K562 (cell line): ENCODE measurements at regions not wholly inside any gene's neighbourhood (a gene's known extent, or its start where the extent isn't known, plus 50 kb on each side); places are given as distances from the start of the nearest gene placed in this dataset.

Source experiments
- ATAC-seq: fragments of 200-7000 bp; cut with Tn5 transposase; 3 replicates; pipeline ENCODE4 v1.9.1; 2020; ENCODE audit warnings: moderate library complexity
- BruUV-seq: library from RNA; stranded (reverse); fragments of 400-500 nt; replicated peaks from 2 replicates; lab custom pipeline; 2021; lab: Mats Ljungman, UMichigan
- CTCF ChIA-PET: fragments of 300-600 bp; formaldehyde crosslinking; extraction: SDS; loops from one replicate; lab custom pipeline; 2021; ENCODE audit warnings: low intra/inter-chr PET ratio; lab: Yijun Ruan, JAX
- POLR2A ChIA-PET: fragments of 300-600, 350-650 bp; sonication (Branson Sonifier 250); formaldehyde crosslinking; extraction: SDS; loops from one replicate; lab custom pipeline; 2021; ENCODE audit warnings: antibody characterized with exemption, inconsistent platforms; lab: Yijun Ruan, JAX
- DNase-seq, 4 experiments: peaks; one replicate each; pipeline versions ENCODE4 v3.0.0 to v3.0.0-alpha.2; 2011 to 2018; ENCODE audit warnings: low spot score in 3 of 4, mixed read lengths in 3 of 4; ENCODE audit errors: extremely low read depth in 1 of 4
- FAIRE-seq: peaks from 2 replicates; lab custom pipeline; 2011; peaks lifted over from hg19 to GRCh38; lab: Jason Lieb, UNC
- H2AFZ ChIP-seq: 2 replicates; pipeline ENCODE4 v1.6.0; 2011; ENCODE audit warnings: low read depth, low read length, control low read depth, inconsistent platforms
- H3K27ac ChIP-seq: fragments of 200-600 bp; 3 replicates; pipeline ENCODE4 v1.8.0; 2011; ENCODE audit warnings: low read depth, mild to moderate bottlenecking, control low read depth, inconsistent platforms, low read length, moderate library complexity, mixed read lengths; ENCODE audit errors: extremely low read depth
- H3K27me3 ChIP-seq, 2 experiments: fragments of 300-600 bp in 1 of 2; 2 replicates in 1 of 2; 3 replicates in 1 of 2; pipeline versions ENCODE4 v1.6.0 to v1.8.0; 2011; ENCODE audit warnings: inconsistent platforms in 2 of 2, low read length in 2 of 2, mild to moderate bottlenecking in 1 of 2, mixed read lengths in 1 of 2, moderate library complexity in 1 of 2; ENCODE audit not compliant: control insufficient read depth in 2 of 2, insufficient read depth in 2 of 2
- H3K36me3 ChIP-seq: fragments of 300-600 bp; 3 replicates; pipeline ENCODE4 v1.8.0; 2011; ENCODE audit warnings: mild to moderate bottlenecking, low read length, inconsistent platforms; ENCODE audit not compliant: control insufficient read depth, insufficient read depth
- H3K4me1 ChIP-seq, 2 experiments: fragments of 200-600 bp in 1 of 2; replicated peaks in 1 of 2; 2 replicates in 1 of 2; 3 replicates in 1 of 2; pipeline versions ENCODE4 v1.5.1 to v1.8.0; 2011; ENCODE audit warnings: inconsistent platforms in 2 of 2, low read length in 2 of 2, mild to moderate bottlenecking in 1 of 2, mixed read lengths in 1 of 2, moderate library complexity in 1 of 2; ENCODE audit not compliant: control insufficient read depth in 2 of 2, insufficient read depth in 2 of 2
- H3K4me2 ChIP-seq: 2 replicates; pipeline ENCODE4 v1.6.1; 2011; ENCODE audit warnings: low read length, control low read depth, inconsistent platforms, mixed read lengths; ENCODE audit not compliant: insufficient read depth
- H3K4me3 ChIP-seq: fragments of 200-600 bp; sonication (generic), shearing (Covaris generic); 2 replicates; pipeline ENCODE4 v1.5.1; 2016; ENCODE audit warnings: control low read depth, inconsistent platforms
- H3K79me2 ChIP-seq: fragments of 200-600 bp; 3 replicates; pipeline ENCODE4 v1.8.0; 2011; ENCODE audit warnings: low read length, inconsistent platforms; ENCODE audit not compliant: control insufficient read depth, insufficient read depth
- H3K9ac ChIP-seq, 2 experiments: 2 replicates each; pipeline versions ENCODE4 v1.6.0 to v1.6.1; 2011; ENCODE audit warnings: low read depth in 2 of 2, low read length in 2 of 2, control low read depth in 1 of 2, inconsistent platforms in 1 of 2, mild to moderate bottlenecking in 1 of 2, mixed read lengths in 1 of 2; ENCODE audit not compliant: insufficient read depth in 1 of 2
- H3K9me1 ChIP-seq: one replicate; pipeline ENCODE4 v1.6.0; 2011; ENCODE audit warnings: inconsistent platforms, mild to moderate bottlenecking, low read length, moderate library complexity; ENCODE audit not compliant: control insufficient read depth, insufficient read depth
- H3K9me3 ChIP-seq: replicated peaks from 2 replicates; pipeline ENCODE4 v1.5.1; 2011; ENCODE audit warnings: low read depth, low read length, inconsistent platforms; ENCODE audit not compliant: control insufficient read depth, insufficient read depth
- H4K20me1 ChIP-seq: replicated peaks from 2 replicates; pipeline ENCODE4 v1.6.1; 2011; ENCODE audit warnings: low read length, inconsistent platforms, mixed read lengths; ENCODE audit not compliant: control insufficient read depth, insufficient read depth
- ARID2 ChIP-seq: fragments of 450-650 bp; IDR thresholded peaks from 2 replicates; pipeline ENCODE4 v1.6.1; 2017; ENCODE audit warnings: antibody characterized with exemption, mild to moderate bottlenecking
- ATF6 ChIP-seq: sonication (generic); formaldehyde crosslinking; IDR thresholded peaks from 2 replicates; pipeline ENCODE4 v1.4.0; 2020; ENCODE audit warnings: mild to moderate bottlenecking, missing genetic modification reagents
- BRD9 ChIP-seq: fragments of 450-650 bp; IDR thresholded peaks from 2 replicates; pipeline ENCODE4 v1.6.1; 2018; ENCODE audit warnings: low read depth; ENCODE audit not compliant: partially characterized antibody
- C11orf30 ChIP-seq: fragments of 450-650 bp; IDR thresholded peaks from 2 replicates; pipeline ENCODE4 v1.6.1; 2016; ENCODE audit warnings: low read depth, mild to moderate bottlenecking
- E2F4 ChIP-seq: sonication (generic); formaldehyde crosslinking; IDR thresholded peaks from 2 replicates; pipeline ENCODE4 v1.8.0; 2022; ENCODE audit warnings: mild to moderate bottlenecking, low read depth, missing genetic modification reagents
- GTF2E2 ChIP-seq: fragments of 200-800 bp; sonication (Bioruptor generic); IDR thresholded peaks from 2 replicates; pipeline ENCODE4 v1.6.1; 2016; ENCODE audit warnings: missing genetic modification characterization, missing compliant biosample characterization
- JUNB ChIP-seq: fragments of 450-650 bp; formaldehyde crosslinking; conservative IDR thresholded peaks from 2 replicates; pipeline ENCODE4 v1.4.0; 2020; ENCODE audit warnings: mild to moderate bottlenecking
- KAT2B ChIP-seq: IDR thresholded peaks from one replicate; pipeline ENCODE4 v1.6.1; 2012; ENCODE audit warnings: low read depth, mild to moderate bottlenecking, control low read depth, inconsistent platforms, low read length, moderate library complexity
- NCOA6 ChIP-seq: fragments of 450-650 bp; IDR thresholded peaks from 2 replicates; pipeline ENCODE4 v1.6.1; 2017; ENCODE audit warnings: mild to moderate bottlenecking
- NFYB ChIP-seq: IDR thresholded peaks from 2 replicates; pipeline ENCODE4 v1.6.1; 2011; ENCODE audit warnings: mild to moderate bottlenecking, moderate library complexity; ENCODE audit not compliant: insufficient read length; ENCODE audit errors: extremely low read depth
- PHF21A ChIP-seq: fragments of 450-650 bp; IDR thresholded peaks from 2 replicates; pipeline ENCODE4 v1.6.1; 2017; ENCODE audit warnings: low read depth, borderline replicate concordance
- PRDM10 ChIP-seq: fragments of 450-650 bp; IDR thresholded peaks from 2 replicates; pipeline ENCODE4 v1.6.1; 2018; ENCODE audit not compliant: partially characterized antibody
- SAFB2 ChIP-seq: fragments of 200-400 bp; formaldehyde crosslinking; IDR thresholded peaks from 2 replicates; pipeline ENCODE4 v1.6.1; 2018; ENCODE audit warnings: borderline replicate concordance, low read length, low read depth, moderate library complexity; ENCODE audit not compliant: severe bottlenecking
- SRF ChIP-seq, 2 experiments: fragments of 250-450, 450-650 bp in 1 of 2; sonication (Bioruptor Pico) in 1 of 2; sonication (generic) in 1 of 2; formaldehyde crosslinking; IDR thresholded peaks; 2 replicates each; pipeline versions ENCODE4 v1.5.0 to v1.5.1; 2020 to 2022; ENCODE audit warnings: mild to moderate bottlenecking in 1 of 2, missing genetic modification reagents in 1 of 2
- WGBS: fragments of 100-300 bp; shearing (Covaris generic); methylation state at CpG from one replicate; pipeline ENCODE4 v1.1.6; 2016; ENCODE audit warnings: low coverage, mixed read lengths; ENCODE audit not compliant: insufficient coverage; ENCODE audit errors: missing lambda C conversion rate; 5-methylcytosine and 5-hydroxymethylcytosine counted together
- in situ Hi-C: fragments of 300-500 bp; cut with MboI; formaldehyde crosslinking; loops from 4 replicates; pipeline ENCODE4 v1.15.0; 2018; ENCODE audit warnings: inconsistent platforms, mixed read lengths
- intact Hi-C: fragments of 100-400 bp; cut with micrococcal nuclease; formaldehyde crosslinking; loops from 2 replicates; pipeline ENCODE4 v1.14.2; 2022

- POLR2A ChIA-PET = no interaction called here
- FAIRE-seq = no peak
- WGBS = 0% methylated on average over 4 of the region's 4 CpGs
- TF ChIP-seq E2F4 (CRISPR knock-in tag) (no peak), ARID2 (no peak), PRDM10 (no peak), ATF6 (CRISPR knock-in tag) (no peak), C11orf30 (no peak), JUNB (CRISPR knock-in tag) (no peak), PHF21A (no peak), BRD9 (no peak), SRF (CRISPR knock-in tag; IDR thresholded peaks at IDR 0.05) (no peak), KAT2B (no peak), SAFB2 (no peak), NFYB (no peak), GTF2E2 (no peak), NCOA6 (no peak)
Measured at GRCh38 chr4:34534916-34535315, 1709.4 kb downstream of the ARAP2 start.

More at GRCh38 chr4:34534916-34535315, 1709.4 kb downstream of the ARAP2 start:
- intact Hi-C loops (no loop called here), in situ Hi-C loops (no loop called here)
- ATAC-seq (no peak), DNase-seq (no peak)
- CTCF ChIA-PET = no interaction called here
- Histone ChIP-seq H4K20me1 (no peaks in the 10 kb centered on the region), H3K27me3 (no peaks in the 10 kb centered on the region), H3K4me3 (no peak overlapping the region), H3K9me3 (no peaks in the 10 kb centered on the region; the same call in 1 of the 2 replicates), H3K9ac (no peak overlapping the region), H2AFZ (no peak overlapping the region), H3K79me2 (no peaks in the 10 kb centered on the region), H3K9me1 (no peaks in the 10 kb centered on the region), H3K4me2 (no peak overlapping the region), H3K4me1 (no peaks in the 10 kb centered on the region), H3K36me3 (no peaks in the 10 kb centered on the region), H3K27ac (no peak overlapping the region)
- no TSS peak for BruUV-seq
